Panc1 (cell line): ENCODE measurements at regions not wholly inside any gene's neighbourhood (a gene's known extent, or its start where the extent isn't known, plus 50 kb on each side); places are given as distances from the start of the nearest gene placed in this dataset.

Source experiments
- ATAC-seq: fragments of 200-7000 bp; cut with Tn5 transposase; 2 replicates; pipeline ENCODE4 v1.9.1; 2020; ENCODE audit warnings: mild to moderate bottlenecking, moderate library complexity
- BruUV-seq: library from RNA; stranded (reverse); fragments of 400-500 nt; replicated peaks from 2 replicates; lab custom pipeline; 2021; lab: Mats Ljungman, UMichigan
- CTCF ChIA-PET: fragments of 300-600 bp; sonication (Branson Sonifier 250); formaldehyde crosslinking; loops from one replicate; lab custom pipeline; 2022; ENCODE audit warnings: antibody characterized with exemption; lab: Charles Lee
- POLR2A ChIA-PET: fragments of 300-600 bp; sonication (Branson Sonifier 250); formaldehyde crosslinking; loops from one replicate; lab custom pipeline; 2022; ENCODE audit warnings: antibody characterized with exemption; lab: Charles Lee
- DNase-seq: peaks from one replicate; pipeline ENCODE4 v3.0.0-alpha.2; 2010; ENCODE audit warnings: low read depth, low spot score
- H3K27ac ChIP-seq: 2 replicates; pipeline ENCODE4 v1.5.1; 2011; ENCODE audit warnings: mild to moderate bottlenecking, low read length, inconsistent platforms
- H3K27me3 ChIP-seq: fragments of 200-500 bp; sonication (Bioruptor generic); 2 replicates; pipeline ENCODE4 v1.6.0; 2014; ENCODE audit warnings: low read length, inconsistent platforms; ENCODE audit not compliant: control insufficient read depth, insufficient read depth
- H3K36me3 ChIP-seq: fragments of 200-500 bp; sonication (Bioruptor generic); 2 replicates; pipeline ENCODE4 v1.5.1; 2014; ENCODE audit warnings: inconsistent platforms, mild to moderate bottlenecking, low read length, moderate library complexity; ENCODE audit not compliant: control insufficient read depth, insufficient read depth
- H3K4me1 ChIP-seq: 2 replicates; pipeline ENCODE4 v1.5.1; 2011; ENCODE audit warnings: inconsistent platforms, mild to moderate bottlenecking, low read length, moderate library complexity; ENCODE audit not compliant: control insufficient read depth, insufficient read depth
- H3K4me3 ChIP-seq, 2 experiments: 2 replicates each; pipeline ENCODE4 v1.5.1; 2011 to 2012; ENCODE audit warnings: low read depth in 2 of 2, low read length in 2 of 2, mild to moderate bottlenecking in 2 of 2, inconsistent platforms in 1 of 2, moderate library complexity in 1 of 2
- H3K9me3 ChIP-seq: fragments of 200-500 bp; sonication (Bioruptor generic); 2 replicates; pipeline ENCODE4 v1.5.1; 2014; ENCODE audit warnings: low read depth, mild to moderate bottlenecking, inconsistent platforms, low read length, moderate library complexity; ENCODE audit not compliant: control insufficient read depth, insufficient read depth
- CTCF ChIP-seq: fragments of 450-650 bp; IDR thresholded peaks from 2 replicates; pipeline ENCODE4 v1.5.1; 2017; ENCODE audit warnings: mild to moderate bottlenecking
- POLR2AphosphoS5 ChIP-seq: IDR thresholded peaks from 2 replicates; pipeline ENCODE4 v1.6.1; 2012; ENCODE audit warnings: mild to moderate bottlenecking, low read depth, low read length, moderate library complexity
- REST ChIP-seq, 2 experiments: IDR thresholded peaks; 2 replicates each; pipeline ENCODE4 v1.6.1; 2011 to 2012; ENCODE audit warnings: low read depth in 2 of 2, control low read depth in 1 of 2, low read length in 1 of 2, mild to moderate bottlenecking in 1 of 2, moderate library complexity in 1 of 2; ENCODE audit not compliant: insufficient read depth in 1 of 2
- SIN3A ChIP-seq: IDR thresholded peaks from 2 replicates; pipeline ENCODE4 v1.6.1; 2012; ENCODE audit warnings: low read depth, mild to moderate bottlenecking, low read length, moderate library complexity, borderline replicate concordance; ENCODE audit not compliant: insufficient read depth
- TCF7L2 ChIP-seq: IDR thresholded peaks from 2 replicates; pipeline ENCODE4 v1.6.1; 2011; ENCODE audit warnings: mild to moderate bottlenecking, low read depth, low read length, inconsistent platforms
- in situ Hi-C: cut with HindIII; loops from 2 replicates; pipeline ENCODE4 v1.10.0; 2016; ENCODE audit warnings: low sequenced_read_pairs, low pct_unique_long_range_greater_than_20kb
- intact Hi-C: fragments of 100-400 bp; cut with micrococcal nuclease; formaldehyde crosslinking; loops from one replicate; pipeline ENCODE4 v1.10.0; 2022; ENCODE audit not compliant: unreplicated experiment

GRCh38 chr4:151901631-151902030 lies 140.8 kb upstream of the GATB start:
- ChIA-PET POLR2A (interaction anchor here (0.7 kb wide), 1 partner anchor 90 kb away, joined by 6 read pairs; no protein-coding TSS in a partner anchor), CTCF (no interaction called here)
- intact Hi-C loops: no loop called here

GRCh38 chr4:151896880-151897279 lies 136.1 kb upstream of the GATB start:
- Histone ChIP-seq H3K27ac (no peak overlapping the region), H3K36me3 (no peaks in the 10 kb centered on the region), H3K9me3 (no peaks in the 10 kb centered on the region), H3K4me1 (no peaks in the 10 kb centered on the region), H3K27me3 (no peaks in the 10 kb centered on the region), H3K4me3 (no peak overlapping the region)
- BruUV-seq: no TSS peak
- no peak for DNase-seq
- in situ Hi-C loops (no loop called here), intact Hi-C loops (no loop called here)
- CTCF ChIA-PET: no interaction called here
- TF ChIP-seq SIN3A (no peak), CTCF (no peak), TCF7L2 (no peak), REST (IDR thresholded peaks at IDR 0.05; ENCODE audit: insufficient read depth in 1 of 2, low read depth in 2 of 2, low read length in 1 of 2) (no peak), POLR2AphosphoS5 (no peak)
- POLR2A ChIA-PET: no interaction called here
- ATAC-seq: no peak

More at GRCh38 chr4:151901631-151902030, 140.8 kb upstream of the GATB start:
- Histone ChIP-seq H3K27ac (no peak overlapping the region), H3K36me3 (no peaks in the 10 kb centered on the region), H3K4me1 (no peaks in the 10 kb centered on the region), H3K27me3 (no peaks in the 10 kb centered on the region), H3K4me3 (no peak overlapping the region), H3K9me3 (no peaks in the 10 kb centered on the region)
- no peak for ATAC-seq
- no peak for DNase-seq
- no peak for TF ChIP-seq CTCF
- no peak for TF ChIP-seq SIN3A
- no peak for TF ChIP-seq REST (IDR thresholded peaks at IDR 0.05; ENCODE audit: insufficient read depth in 1 of 2, low read depth in 2 of 2, low read length in 1 of 2)
- TF ChIP-seq TCF7L2: no peak
- TF ChIP-seq POLR2AphosphoS5: no peak
- in situ Hi-C loops: no loop called here
- no TSS peak for BruUV-seq
